Transverse colon (tissue), 4 donors: ENCODE measurements at regions not wholly inside any gene's neighbourhood (a gene's known extent, or its start where the extent isn't known, plus 50 kb on each side); places are given as distances from the start of the nearest gene placed in this dataset.

ENCODE experiments used
- DNase-seq: peaks from one replicate; pipeline ENCODE4 v3.0.0-alpha.2; 2019
- H3K27ac ChIP-seq, 4 donors: fragments of 200-600 bp; sonication (generic); 2 replicates each; pipeline ENCODE4 v1.5.1; 2016 to 2018; ENCODE audit warnings: inconsistent platforms in 4 of 4
- H3K27me3 ChIP-seq: fragments of 200-600 bp; sonication (generic); 2 replicates; pipeline ENCODE4 v1.5.1; 2017; ENCODE audit warnings: inconsistent platforms
- H3K36me3 ChIP-seq, 4 donors: fragments of 200-600 bp; sonication (generic); 2 replicates each; pipeline ENCODE4 v1.5.1; 2017 to 2019; ENCODE audit warnings: inconsistent platforms in 4 of 4
- H3K4me1 ChIP-seq, 4 donors: fragments of 200-600 bp; sonication (generic); 2 replicates each; pipeline ENCODE4 v1.5.1; 2017 to 2020; ENCODE audit warnings: inconsistent platforms in 4 of 4
- H3K4me3 ChIP-seq, 4 donors: fragments of 200-600 bp; sonication (generic); 1 replicate in 1 of 4; 2 replicates in 3 of 4; pipeline versions ENCODE4 v1.5.1 to v1.6.1; 2017 to 2019; ENCODE audit warnings: inconsistent platforms in 4 of 4
- H3K9me3 ChIP-seq, 2 donors: fragments of 200-600 bp; sonication (generic); 2 replicates each; pipeline ENCODE4 v1.5.1; 2017 to 2019; ENCODE audit warnings: inconsistent platforms in 2 of 2
- EP300 ChIP-seq: sonication (generic); formaldehyde crosslinking; IDR thresholded peaks from one replicate; pipeline ENCODE4 v1.6.1; 2017; ENCODE audit warnings: antibody characterized with exemption, low read depth
- POLR2A ChIP-seq: fragments of 450-650 bp; IDR thresholded peaks from one replicate; pipeline ENCODE4 v1.6.1; 2016; ENCODE audit warnings: antibody characterized with exemption, mild to moderate bottlenecking, moderate library complexity
- POLR2AphosphoS5 ChIP-seq, 3 donors: sonication (generic); formaldehyde crosslinking; IDR thresholded peaks; one replicate each; pipeline ENCODE4 v1.6.1; 2016; ENCODE audit warnings: antibody characterized with exemption in 3 of 3
- WGBS, 2 donors: methylation state at CpG; one replicate each; pipeline ENCODE4 v1.1.5; 2018; ENCODE audit warnings: low coverage in 1 of 2; 5-methylcytosine and 5-hydroxymethylcytosine counted together
- in situ Hi-C, 4 donors: fragments of 200-750 bp; cut with MboI; loops; one replicate each; pipeline versions ENCODE4 v1.15.0 to v1.15.1; 2017; ENCODE audit warnings: low sequenced_read_pairs in 3 of 4, low pct_ligation_motif_present in 1 of 4, low pct_unique_long_range_greater_than_20kb in 1 of 4
- intact Hi-C: fragments of 100-400 bp; cut with DNase I; formaldehyde crosslinking; loops from one replicate; pipeline ENCODE4 v1.15.1; 2023; ENCODE audit warnings: low total_unique reads
- TF ChIP-seq, protein P1 (sequence below), 5 experiments: fragments of 200-600 bp in 3 of 5; fragments of 450-650 bp in 2 of 5; sonication (generic) in 3 of 5; IDR thresholded peaks; 1 replicate in 2 of 5; 2 replicates in 3 of 5; pipeline ENCODE4 v1.5.1; 2016 to 2017; ENCODE audit warnings: antibody characterized with exemption in 5 of 5, inconsistent platforms in 3 of 5, mild to moderate bottlenecking in 2 of 5, moderate library complexity in 1 of 5

DNA sequence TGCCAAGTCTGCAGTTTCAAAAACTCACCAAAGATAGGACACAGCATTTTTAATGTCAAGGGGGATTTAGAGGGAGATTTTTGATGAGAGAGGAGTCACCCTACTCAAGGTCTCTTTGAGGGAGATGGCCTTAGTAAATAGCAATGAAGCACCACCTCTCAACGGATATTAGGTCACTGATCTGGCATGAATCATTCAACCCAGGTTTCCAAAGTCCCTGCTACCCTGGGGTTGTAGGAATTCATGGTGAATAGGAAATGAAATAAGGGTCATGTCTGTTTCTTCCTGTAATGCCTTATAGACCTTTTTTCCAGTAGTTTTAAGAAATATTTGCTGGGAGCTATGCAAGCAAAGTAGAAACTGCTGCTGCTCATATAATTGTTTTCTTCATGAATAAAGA is 2154.9 kb downstream of the LRRC4C start:
- H3K4me1 ChIP-seq, result no peaks in the 10 kb centered on the region
- in situ Hi-C loops (no loop called here), intact Hi-C loops (no loop called here)
- H3K4me3 ChIP-seq, result no peak overlapping the region
- H3K9me3 ChIP-seq, result no peaks in the 10 kb centered on the region
- TF ChIP-seq EP300 (no peak), POLR2A (no peak), POLR2AphosphoS5 (IDR thresholded peaks at IDR 0.05) (no peak)
- TF ChIP-seq, protein P1, sequence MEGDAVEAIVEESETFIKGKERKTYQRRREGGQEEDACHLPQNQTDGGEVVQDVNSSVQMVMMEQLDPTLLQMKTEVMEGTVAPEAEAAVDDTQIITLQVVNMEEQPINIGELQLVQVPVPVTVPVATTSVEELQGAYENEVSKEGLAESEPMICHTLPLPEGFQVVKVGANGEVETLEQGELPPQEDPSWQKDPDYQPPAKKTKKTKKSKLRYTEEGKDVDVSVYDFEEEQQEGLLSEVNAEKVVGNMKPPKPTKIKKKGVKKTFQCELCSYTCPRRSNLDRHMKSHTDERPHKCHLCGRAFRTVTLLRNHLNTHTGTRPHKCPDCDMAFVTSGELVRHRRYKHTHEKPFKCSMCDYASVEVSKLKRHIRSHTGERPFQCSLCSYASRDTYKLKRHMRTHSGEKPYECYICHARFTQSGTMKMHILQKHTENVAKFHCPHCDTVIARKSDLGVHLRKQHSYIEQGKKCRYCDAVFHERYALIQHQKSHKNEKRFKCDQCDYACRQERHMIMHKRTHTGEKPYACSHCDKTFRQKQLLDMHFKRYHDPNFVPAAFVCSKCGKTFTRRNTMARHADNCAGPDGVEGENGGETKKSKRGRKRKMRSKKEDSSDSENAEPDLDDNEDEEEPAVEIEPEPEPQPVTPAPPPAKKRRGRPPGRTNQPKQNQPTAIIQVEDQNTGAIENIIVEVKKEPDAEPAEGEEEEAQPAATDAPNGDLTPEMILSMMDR (IDR thresholded peaks at IDR 0.05), result no peak
- 42 to 67% methylated on average over 1 of the region's 1 CpG for WGBS, 2 donors
- H3K27ac ChIP-seq, result no peak overlapping the region
- no peak for DNase-seq
- H3K27me3 ChIP-seq, result no peaks in the 10 kb centered on the region
- no peaks in the 10 kb centered on the region for H3K36me3 ChIP-seq

DNA sequence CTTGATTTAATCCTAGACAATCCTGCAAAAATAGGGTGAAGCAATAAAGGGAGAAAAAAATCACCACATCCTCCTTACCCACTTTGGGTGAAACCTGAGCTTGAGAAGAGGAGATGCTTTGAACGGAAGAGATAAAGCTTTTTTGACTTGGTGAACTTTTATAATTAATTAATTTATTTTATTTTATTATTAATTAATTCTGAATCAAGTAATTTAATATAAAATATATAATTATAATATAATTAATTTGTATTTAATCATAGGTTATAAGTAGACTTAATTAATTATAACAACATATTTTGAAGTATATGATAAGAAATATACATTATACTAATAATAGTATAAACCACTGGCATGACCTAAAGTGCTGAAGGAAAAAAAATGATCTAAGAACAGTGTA is 2164.8 kb downstream of the LRRC4C start:
- 83 to 92% methylated on average over 1 of the region's 1 CpG for WGBS, 2 donors
- DNase-seq, result no peak
- Histone ChIP-seq H3K4me1 (no peaks in the 10 kb centered on the region), H3K27me3 (no peaks in the 10 kb centered on the region), H3K9me3 (peaks cover 0 to 6% of the 10 kb centered on the region in 2 donors), H3K36me3 (no peaks in the 10 kb centered on the region), H3K27ac (no peak overlapping the region), H3K4me3 (no peak overlapping the region)
- TF ChIP-seq POLR2A (no peak), EP300 (no peak), POLR2AphosphoS5 (IDR thresholded peaks at IDR 0.05) (no peak)
- TF ChIP-seq, protein P1 (IDR thresholded peaks at IDR 0.05), result no peak
- in situ Hi-C loops (no loop called here), intact Hi-C loops (no loop called here)

DNA sequence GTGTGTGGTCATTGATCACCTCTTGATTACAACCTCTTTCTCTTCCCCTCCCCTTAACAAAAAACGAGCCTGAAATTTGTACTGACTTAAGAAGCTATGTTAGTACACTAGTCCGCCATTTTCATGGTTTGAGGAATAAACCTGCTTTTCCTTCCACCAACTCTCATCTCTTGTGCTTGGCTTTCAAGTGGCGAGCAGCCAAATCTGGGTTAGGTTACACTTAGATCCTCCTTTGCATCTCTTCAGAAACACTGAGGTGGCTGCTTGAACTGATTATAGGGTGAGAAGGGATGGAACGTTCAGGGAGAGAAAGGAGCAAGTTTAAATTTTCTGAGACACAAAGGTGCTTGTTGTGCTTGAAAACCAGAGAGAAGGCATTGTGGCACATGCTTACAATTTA is 2171.4 kb downstream of the LRRC4C start:
- 62 to 63% methylated on average over 3 to 4 of the region's 4 CpGs for WGBS, 2 donors
- no peaks in the 10 kb centered on the region for H3K27me3 ChIP-seq
- H3K4me3 ChIP-seq, result no peak overlapping the region
- TF ChIP-seq EP300 (no peak), POLR2AphosphoS5 (IDR thresholded peaks at IDR 0.05) (no peak), POLR2A (no peak)
- TF ChIP-seq, protein P1 (IDR thresholded peaks at IDR 0.05), result no peak
- in situ Hi-C loops (no loop called here), intact Hi-C loops (no loop called here)
- no peak for DNase-seq
- H3K4me1 ChIP-seq, result no peaks in the 10 kb centered on the region
- H3K9me3 ChIP-seq, result no peaks in the 10 kb centered on the region
- no peak overlapping the region for H3K27ac ChIP-seq
- no peaks in the 10 kb centered on the region for H3K36me3 ChIP-seq

DNA sequence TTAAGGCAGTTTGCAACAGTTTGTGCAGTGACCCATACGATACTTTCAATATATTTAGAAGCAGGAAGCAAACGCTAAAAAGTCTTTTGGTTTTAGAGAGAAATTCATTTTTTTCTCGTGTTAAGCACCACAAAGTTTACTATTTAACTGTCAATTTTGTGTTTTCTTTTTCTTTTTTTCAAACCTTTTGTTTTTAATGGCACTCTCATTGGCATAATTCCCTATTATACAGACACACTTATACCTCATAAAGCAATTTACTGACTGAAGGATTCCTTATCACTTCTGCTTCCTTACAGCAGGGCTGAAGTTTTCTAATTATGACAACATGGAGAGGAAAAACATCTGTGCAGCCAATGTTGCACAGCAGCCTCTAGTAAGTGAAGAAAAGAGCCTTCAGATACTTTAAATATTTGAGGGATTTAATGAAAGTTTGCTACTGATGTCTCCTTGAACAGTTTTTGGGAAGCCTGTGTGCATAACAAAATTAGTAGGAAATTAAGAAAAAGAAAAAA is 2191.2 kb downstream of the LRRC4C start:
- in situ Hi-C loops, result no loop called here
- H3K9me3 ChIP-seq, result no peaks in the 10 kb centered on the region
- no peaks in the 10 kb centered on the region for H3K36me3 ChIP-seq
- H3K27me3 ChIP-seq, result no peaks in the 10 kb centered on the region
- no peak overlapping the region for H3K4me3 ChIP-seq
- 32 to 38% methylated on average over 3 of the region's 3 CpGs for WGBS, 2 donors
- H3K4me1 ChIP-seq, result no peaks in the 10 kb centered on the region
- DNase-seq, result no peak
- intact Hi-C loops, result no loop called here
- no peak overlapping the region for H3K27ac ChIP-seq
- TF ChIP-seq, protein P1 (IDR thresholded peaks at IDR 0.05), result no peak
- no peak for TF ChIP-seq EP300
- no peak for TF ChIP-seq POLR2A
- no peak for TF ChIP-seq POLR2AphosphoS5 (IDR thresholded peaks at IDR 0.05)
